ENCODE measurements at regions not wholly inside any gene's neighbourhood (a gene's known extent, or its start where the extent isn't known, plus 50 kb on each side); places are given as distances from the start of the nearest gene placed in this dataset.

DNA sequence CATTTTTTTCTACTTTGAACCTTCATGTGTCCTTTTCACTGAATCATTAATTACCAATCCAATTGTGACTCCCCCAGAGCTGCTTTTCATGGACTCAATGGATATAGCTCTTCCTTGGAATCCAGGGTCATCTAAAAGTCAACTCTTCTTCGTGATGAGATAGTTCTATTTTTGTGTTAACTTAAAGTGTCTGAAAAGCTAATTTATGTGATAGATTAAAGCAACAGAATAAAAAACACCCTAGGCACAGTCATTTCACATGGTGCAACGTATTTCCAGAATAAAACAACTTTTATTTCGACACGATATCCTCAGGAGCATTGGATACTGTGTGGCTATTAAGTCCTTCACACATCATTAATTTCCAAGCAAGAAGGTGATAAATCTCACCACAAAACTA lies 250.6 kb upstream of the SPHKAP start:
- TF ChIP-seq RAD21 (IDR thresholded peaks at IDR 0.05) (no peak), REST (IDR thresholded peaks at IDR 0.05) (no peak), RXRA (IDR thresholded peaks at IDR 0.05) (no peak), HNF4A (conservative IDR thresholded peaks at IDR 0.05) (no peak), SP1 (IDR thresholded peaks at IDR 0.05) (no peak)
- TF ChIP-seq, protein P1, sequence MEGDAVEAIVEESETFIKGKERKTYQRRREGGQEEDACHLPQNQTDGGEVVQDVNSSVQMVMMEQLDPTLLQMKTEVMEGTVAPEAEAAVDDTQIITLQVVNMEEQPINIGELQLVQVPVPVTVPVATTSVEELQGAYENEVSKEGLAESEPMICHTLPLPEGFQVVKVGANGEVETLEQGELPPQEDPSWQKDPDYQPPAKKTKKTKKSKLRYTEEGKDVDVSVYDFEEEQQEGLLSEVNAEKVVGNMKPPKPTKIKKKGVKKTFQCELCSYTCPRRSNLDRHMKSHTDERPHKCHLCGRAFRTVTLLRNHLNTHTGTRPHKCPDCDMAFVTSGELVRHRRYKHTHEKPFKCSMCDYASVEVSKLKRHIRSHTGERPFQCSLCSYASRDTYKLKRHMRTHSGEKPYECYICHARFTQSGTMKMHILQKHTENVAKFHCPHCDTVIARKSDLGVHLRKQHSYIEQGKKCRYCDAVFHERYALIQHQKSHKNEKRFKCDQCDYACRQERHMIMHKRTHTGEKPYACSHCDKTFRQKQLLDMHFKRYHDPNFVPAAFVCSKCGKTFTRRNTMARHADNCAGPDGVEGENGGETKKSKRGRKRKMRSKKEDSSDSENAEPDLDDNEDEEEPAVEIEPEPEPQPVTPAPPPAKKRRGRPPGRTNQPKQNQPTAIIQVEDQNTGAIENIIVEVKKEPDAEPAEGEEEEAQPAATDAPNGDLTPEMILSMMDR (IDR thresholded peaks at IDR 0.05; ENCODE audit: low read depth, low read length, missing input control), result no peak
- TF ChIP-seq, protein P2, sequence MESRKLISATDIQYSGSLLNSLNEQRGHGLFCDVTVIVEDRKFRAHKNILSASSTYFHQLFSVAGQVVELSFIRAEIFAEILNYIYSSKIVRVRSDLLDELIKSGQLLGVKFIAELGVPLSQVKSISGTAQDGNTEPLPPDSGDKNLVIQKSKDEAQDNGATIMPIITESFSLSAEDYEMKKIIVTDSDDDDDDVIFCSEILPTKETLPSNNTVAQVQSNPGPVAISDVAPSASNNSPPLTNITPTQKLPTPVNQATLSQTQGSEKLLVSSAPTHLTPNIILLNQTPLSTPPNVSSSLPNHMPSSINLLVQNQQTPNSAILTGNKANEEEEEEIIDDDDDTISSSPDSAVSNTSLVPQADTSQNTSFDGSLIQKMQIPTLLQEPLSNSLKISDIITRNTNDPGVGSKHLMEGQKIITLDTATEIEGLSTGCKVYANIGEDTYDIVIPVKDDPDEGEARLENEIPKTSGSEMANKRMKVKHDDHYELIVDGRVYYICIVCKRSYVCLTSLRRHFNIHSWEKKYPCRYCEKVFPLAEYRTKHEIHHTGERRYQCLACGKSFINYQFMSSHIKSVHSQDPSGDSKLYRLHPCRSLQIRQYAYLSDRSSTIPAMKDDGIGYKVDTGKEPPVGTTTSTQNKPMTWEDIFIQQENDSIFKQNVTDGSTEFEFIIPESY (IDR thresholded peaks at IDR 0.05), result no peak
- TF ChIP-seq, protein P3, sequence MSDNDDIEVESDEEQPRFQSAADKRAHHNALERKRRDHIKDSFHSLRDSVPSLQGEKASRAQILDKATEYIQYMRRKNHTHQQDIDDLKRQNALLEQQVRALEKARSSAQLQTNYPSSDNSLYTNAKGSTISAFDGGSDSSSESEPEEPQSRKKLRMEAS (IDR thresholded peaks at IDR 0.05), result no peak
- TF ChIP-seq, protein P4, sequence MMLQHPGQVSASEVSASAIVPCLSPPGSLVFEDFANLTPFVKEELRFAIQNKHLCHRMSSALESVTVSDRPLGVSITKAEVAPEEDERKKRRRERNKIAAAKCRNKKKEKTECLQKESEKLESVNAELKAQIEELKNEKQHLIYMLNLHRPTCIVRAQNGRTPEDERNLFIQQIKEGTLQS (IDR thresholded peaks at IDR 0.05), result no peak

Measured in liver (tissue), 3 donors.